CD4-positive, CD25-positive, alpha-beta regulatory T cell (primary cell): ENCODE measurements at regions not wholly inside any gene's neighbourhood (a gene's known extent, or its start where the extent isn't known, plus 50 kb on each side); places are given as distances from the start of the nearest gene placed in this dataset.
"Not testable (repeated sequence)": the region's sequence is repeated elsewhere in the genome, so short reads cannot be mapped to it uniquely, and the experiment has no call there.

Source experiments
- ATAC-seq, 2 donors: fragments of 150-1000 bp; cut with Tn5 transposase; one replicate each; pipeline ENCODE4 v1.10.0; 2021; ENCODE audit warnings: low read depth in 2 of 2, moderate number of reproducible peaks in 2 of 2, moderate library complexity in 1 of 2
- DNase-seq, 3 donors: peaks; one replicate each; pipeline versions ENCODE4 v3.0.0 to v3.0.0-alpha.2; 2012 to 2022; ENCODE audit warnings: mixed read lengths in 1 of 3
- H3K27ac ChIP-seq: one replicate; pipeline ENCODE4 v1.7.0; 2013; ENCODE audit warnings: mild to moderate bottlenecking, low read length; ENCODE audit not compliant: insufficient read depth, poor library complexity, severe bottlenecking
- H3K27me3 ChIP-seq: one replicate; pipeline ENCODE4 v1.7.0; 2013; ENCODE audit warnings: low read length; ENCODE audit not compliant: control insufficient read depth, insufficient read depth
- H3K36me3 ChIP-seq: one replicate; pipeline ENCODE4 v1.7.0; 2013; ENCODE audit warnings: mild to moderate bottlenecking, low read length, moderate library complexity; ENCODE audit not compliant: control insufficient read depth, insufficient read depth
- H3K4me1 ChIP-seq: 2 replicates; pipeline ENCODE4 v1.7.0; 2013; ENCODE audit warnings: mild to moderate bottlenecking, low read length; ENCODE audit not compliant: insufficient read depth, control insufficient read depth, poor library complexity, severe bottlenecking
- H3K4me3 ChIP-seq: one replicate; pipeline ENCODE4 v1.7.0; 2013; ENCODE audit warnings: low read depth, mild to moderate bottlenecking, low read length, moderate library complexity
- H3K9me3 ChIP-seq, 2 experiments: 1 replicate in 1 of 2; 2 replicates in 1 of 2; pipeline ENCODE4 v1.7.0; 2013; ENCODE audit warnings: low read length in 2 of 2, mild to moderate bottlenecking in 1 of 2, moderate library complexity in 1 of 2; ENCODE audit not compliant: control insufficient read depth in 2 of 2
- H3K27ac Mint-ChIP-seq, 3 donors: one replicate each; pipeline ENCODE4 v1.8.0; 2020 to 2022; ENCODE audit warnings: mild to moderate bottlenecking in 3 of 3, mixed read lengths in 3 of 3, moderate library complexity in 2 of 3
- H3K27me3 Mint-ChIP-seq: one replicate; pipeline ENCODE4 v1.8.0; 2022; ENCODE audit warnings: mild to moderate bottlenecking, mixed read lengths
- H3K36me3 Mint-ChIP-seq: one replicate; pipeline ENCODE4 v1.8.0; 2020; ENCODE audit warnings: mixed read lengths
- H3K4me1 Mint-ChIP-seq, 4 donors: one replicate each; pipeline ENCODE4 v1.8.0; 2020 to 2022; ENCODE audit warnings: mixed read lengths in 4 of 4, mild to moderate bottlenecking in 1 of 4
- H3K4me3 Mint-ChIP-seq, 4 donors: one replicate each; pipeline ENCODE4 v1.8.0; 2020 to 2022; ENCODE audit warnings: mild to moderate bottlenecking in 4 of 4, mixed read lengths in 4 of 4, moderate library complexity in 3 of 4
- H3K9me3 Mint-ChIP-seq, 7 donors: one replicate each; pipeline ENCODE4 v1.8.0; 2020 to 2022; ENCODE audit warnings: mixed read lengths in 7 of 7, mild to moderate bottlenecking in 3 of 7, moderate library complexity in 2 of 7

DNA sequence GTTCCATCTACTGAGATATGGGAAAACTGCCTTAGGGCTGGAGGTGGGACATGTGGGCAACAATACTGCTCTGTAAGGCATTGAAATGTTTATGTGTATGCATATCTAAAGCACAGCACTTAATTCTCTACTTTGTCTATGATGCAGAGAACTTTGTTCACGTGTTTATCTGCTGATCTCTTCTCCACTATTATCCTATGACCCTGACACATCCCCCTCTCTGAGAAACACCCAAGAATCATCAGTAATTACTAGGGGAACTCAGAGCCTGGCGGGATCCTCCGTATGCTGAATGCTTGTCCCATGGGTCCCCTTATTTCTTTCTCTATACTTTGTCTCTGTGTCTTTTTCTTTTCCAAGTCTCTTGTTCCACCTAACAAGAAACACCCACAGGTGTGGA is 63.8 kb downstream of the OR4A15 start:
- DNase-seq, H3K27ac Mint-ChIP-seq, H3K9me3 ChIP-seq, H3K36me3 ChIP-seq, H3K27me3 ChIP-seq, H3K4me1 Mint-ChIP-seq, H3K27me3 Mint-ChIP-seq, H3K4me1 ChIP-seq, H3K4me3 Mint-ChIP-seq, H3K4me3 ChIP-seq, ATAC-seq, H3K36me3 Mint-ChIP-seq, H3K27ac ChIP-seq: not testable (repeated sequence)
- H3K9me3 Mint-ChIP-seq: peaks cover 2 to 37% (median 11%) of the 10 kb centered on the region in 7 donors

DNA sequence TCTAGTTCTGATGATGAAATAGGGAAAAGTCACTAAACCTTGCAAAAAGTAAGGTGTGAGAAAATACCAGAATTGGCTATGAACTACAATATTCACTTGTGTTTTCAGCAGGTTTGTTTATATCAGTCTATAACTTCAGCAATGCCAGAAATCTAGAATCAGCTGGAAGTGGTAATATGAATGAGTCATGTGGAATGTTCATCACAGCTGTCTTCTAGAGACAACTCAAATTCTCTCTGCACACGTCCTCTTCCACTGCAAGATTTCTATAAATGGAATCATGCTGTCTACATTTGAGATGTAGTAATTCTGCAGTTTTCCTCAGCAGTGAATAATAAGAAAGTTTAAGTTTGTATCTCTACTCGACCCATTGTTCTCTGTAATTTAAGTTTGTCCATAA is 89.9 kb downstream of the OR4A15 start:
- H3K9me3 Mint-ChIP-seq: peaks cover 0 to 23% (median 8%) of the 10 kb centered on the region in 7 donors
- DNase-seq (no peak), ATAC-seq (no peak)
- no peaks in the 10 kb centered on the region for H3K36me3 Mint-ChIP-seq
- Histone ChIP-seq H3K4me3 (no peak overlapping the region), H3K27ac (no peak overlapping the region), H3K27me3 (no peaks in the 10 kb centered on the region), H3K4me1 (no peaks in the 10 kb centered on the region), H3K9me3 (peaks cover 2 to 9% of the 10 kb centered on the region in 2 experiments), H3K36me3 (no peaks in the 10 kb centered on the region)
- H3K4me3 Mint-ChIP-seq: no peak overlapping the region
- no peaks in the 10 kb centered on the region for H3K4me1 Mint-ChIP-seq
- H3K27me3 Mint-ChIP-seq: no peaks in the 10 kb centered on the region
- H3K27ac Mint-ChIP-seq: no peak overlapping the region

DNA sequence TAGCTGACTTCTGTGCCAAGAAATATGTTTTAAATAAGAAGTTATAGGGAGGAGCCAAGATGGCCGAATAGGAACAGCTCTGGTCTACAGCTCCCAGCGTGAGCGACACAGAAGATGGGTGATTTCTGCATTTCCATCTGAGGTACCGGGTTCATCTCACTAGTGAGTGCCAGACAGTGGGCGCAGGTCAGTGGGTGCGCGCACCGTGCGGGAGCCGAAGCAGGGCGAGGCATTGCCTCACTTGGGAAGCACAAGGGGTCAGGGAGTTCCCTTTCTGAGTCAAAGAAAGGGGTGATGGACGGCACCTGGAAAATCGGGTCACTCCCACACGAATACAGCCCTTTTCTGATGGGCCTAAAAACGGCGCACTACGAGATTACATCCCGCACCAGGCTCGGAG is 92.1 kb downstream of the OR4A15 start:
- not testable (repeated sequence) for ATAC-seq, H3K4me3 Mint-ChIP-seq, H3K4me1 ChIP-seq, H3K36me3 Mint-ChIP-seq, H3K27ac Mint-ChIP-seq, H3K4me1 Mint-ChIP-seq, H3K36me3 ChIP-seq, H3K4me3 ChIP-seq, H3K27ac ChIP-seq, H3K27me3 Mint-ChIP-seq, H3K9me3 ChIP-seq, DNase-seq, H3K27me3 ChIP-seq
- H3K9me3 Mint-ChIP-seq: peaks cover 0 to 19% (median 7%) of the 10 kb centered on the region in 7 donors

DNA sequence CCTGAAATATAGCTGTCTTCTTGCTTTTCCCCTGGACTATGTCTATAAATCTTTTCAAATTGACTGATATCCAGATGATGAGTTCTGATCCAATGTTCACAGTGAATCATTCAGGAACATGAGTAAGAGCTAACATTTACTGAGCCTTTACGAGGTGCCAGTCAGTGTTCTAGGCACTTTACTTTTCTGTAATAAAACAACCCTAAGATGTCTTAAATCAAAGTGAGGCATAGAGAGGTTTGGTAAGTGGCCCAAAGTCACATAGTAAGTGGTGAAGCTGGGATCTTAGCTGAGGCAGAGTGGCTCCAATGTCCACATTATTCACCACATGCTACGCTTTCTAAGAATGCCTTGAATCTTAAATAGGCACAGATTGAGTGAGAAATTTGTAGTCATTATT is 79.9 kb upstream of the OR4C15 start:
- ATAC-seq (no peak), DNase-seq (no peak)
- Mint-ChIP-seq H3K36me3 (no peaks in the 10 kb centered on the region), H3K9me3 (peaks cover 2 to 26% (median 6%) of the 10 kb centered on the region in 7 donors), H3K4me3 (no peak overlapping the region), H3K27me3 (no peaks in the 10 kb centered on the region), H3K27ac (no peak overlapping the region), H3K4me1 (no peaks in the 10 kb centered on the region)
- Histone ChIP-seq H3K4me3 (no peak overlapping the region), H3K4me1 (no peaks in the 10 kb centered on the region), H3K27ac (no peak overlapping the region), H3K27me3 (no peaks in the 10 kb centered on the region), H3K9me3 (no peaks in the 10 kb centered on the region), H3K36me3 (no peaks in the 10 kb centered on the region)

DNA sequence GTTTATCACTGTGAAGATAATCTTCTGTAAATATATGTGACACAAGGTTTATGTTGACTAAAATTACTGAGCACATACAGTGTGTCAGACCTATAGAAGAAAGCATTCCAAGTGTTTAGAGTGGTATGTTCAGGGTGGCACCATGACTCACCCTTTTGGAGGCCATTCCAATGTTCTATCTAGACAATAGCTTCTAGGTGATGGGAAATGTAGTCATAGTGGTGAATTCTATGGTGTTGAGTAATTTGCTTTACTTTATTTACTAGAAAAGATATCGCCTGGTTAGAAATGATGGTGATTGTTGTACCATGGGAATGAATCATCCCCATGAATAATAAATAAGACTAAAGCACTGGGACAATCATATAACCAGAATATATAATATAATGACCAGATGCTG is 72.9 kb upstream of the OR4C15 start:
- Histone ChIP-seq H3K4me3 (no peak overlapping the region), H3K27me3 (no peaks in the 10 kb centered on the region), H3K9me3 (no peaks in the 10 kb centered on the region), H3K36me3 (no peaks in the 10 kb centered on the region), H3K4me1 (no peaks in the 10 kb centered on the region), H3K27ac (no peak overlapping the region)
- Mint-ChIP-seq H3K4me3 (no peak overlapping the region), H3K9me3 (peaks cover 2 to 35% (median 7%) of the 10 kb centered on the region in 7 donors), H3K36me3 (no peaks in the 10 kb centered on the region), H3K27me3 (no peaks in the 10 kb centered on the region), H3K4me1 (no peaks in the 10 kb centered on the region), H3K27ac (no peak overlapping the region)
- DNase-seq (no peak), ATAC-seq (no peak)

DNA sequence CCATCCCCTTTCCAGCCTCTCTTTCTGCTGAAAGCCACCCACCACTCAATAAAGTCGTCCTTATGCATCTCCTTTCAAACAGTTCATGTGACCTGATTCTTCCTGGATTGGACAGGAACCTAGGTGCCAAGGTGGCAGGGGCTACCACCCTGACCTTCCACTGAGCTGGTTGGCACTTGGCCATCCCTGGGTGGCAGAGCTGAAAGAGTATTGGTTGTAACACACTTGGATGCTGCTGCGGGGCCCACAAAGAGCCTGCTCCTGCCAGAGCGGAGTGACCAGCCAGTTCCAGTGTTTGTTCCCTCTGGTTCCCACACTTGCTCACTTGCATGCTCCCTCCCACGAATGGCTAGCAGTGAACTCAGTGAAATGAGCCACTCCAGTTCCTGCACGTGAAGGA is 57.2 kb upstream of the OR4C15 start:
- Mint-ChIP-seq H3K4me1 (no peaks in the 10 kb centered on the region), H3K36me3 (no peaks in the 10 kb centered on the region), H3K9me3 (peaks cover 0 to 55% (median 15%) of the 10 kb centered on the region in 7 donors), H3K4me3 (no peak overlapping the region), H3K27me3 (no peaks in the 10 kb centered on the region), H3K27ac (no peak overlapping the region)
- no peak overlapping the region for H3K4me3 ChIP-seq
- DNase-seq (no peak), ATAC-seq (no peak)
- H3K36me3 ChIP-seq: no peaks in the 10 kb centered on the region
- H3K27ac ChIP-seq: no peak overlapping the region
- peaks cover 8 to 34% of the 10 kb centered on the region in 2 experiments for H3K9me3 ChIP-seq
- no peaks in the 10 kb centered on the region for H3K4me1 ChIP-seq
- no peaks in the 10 kb centered on the region for H3K27me3 ChIP-seq

DNA sequence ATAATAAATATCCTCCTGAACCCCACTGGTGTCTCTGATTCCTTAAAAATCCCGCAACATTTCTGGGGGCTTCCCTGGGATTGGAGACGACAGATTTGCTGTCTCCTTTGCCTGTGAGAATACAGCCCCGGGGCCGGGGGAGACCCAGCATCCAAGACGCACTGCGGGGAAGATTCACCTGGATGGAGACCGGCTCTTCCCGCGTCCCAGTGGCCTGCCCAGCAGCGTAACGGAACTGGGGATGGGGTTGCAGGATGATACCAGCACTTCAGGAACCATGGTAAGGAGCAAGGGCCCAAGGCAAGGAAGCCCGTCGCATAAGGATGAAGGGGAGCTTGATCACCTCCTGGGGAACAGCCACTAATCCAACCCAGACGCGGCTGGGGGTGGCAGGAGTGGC is 53.3 kb upstream of the OR4C15 start:
- Mint-ChIP-seq H3K9me3 (peaks cover 0 to 41% (median 15%) of the 10 kb centered on the region in 7 donors), H3K27me3 (no peaks in the 10 kb centered on the region), H3K27ac (no peak overlapping the region), H3K36me3 (no peaks in the 10 kb centered on the region), H3K4me3 (no peak overlapping the region), H3K4me1 (no peaks in the 10 kb centered on the region)
- DNase-seq (no peak), ATAC-seq (no peak)
- H3K27ac ChIP-seq: no peak overlapping the region
- H3K4me3 ChIP-seq: no peak overlapping the region
- H3K36me3 ChIP-seq: no peaks in the 10 kb centered on the region
- H3K4me1 ChIP-seq: no peaks in the 10 kb centered on the region
- peaks cover 5 to 28% of the 10 kb centered on the region in 2 experiments for H3K9me3 ChIP-seq
- no peaks in the 10 kb centered on the region for H3K27me3 ChIP-seq

DNA sequence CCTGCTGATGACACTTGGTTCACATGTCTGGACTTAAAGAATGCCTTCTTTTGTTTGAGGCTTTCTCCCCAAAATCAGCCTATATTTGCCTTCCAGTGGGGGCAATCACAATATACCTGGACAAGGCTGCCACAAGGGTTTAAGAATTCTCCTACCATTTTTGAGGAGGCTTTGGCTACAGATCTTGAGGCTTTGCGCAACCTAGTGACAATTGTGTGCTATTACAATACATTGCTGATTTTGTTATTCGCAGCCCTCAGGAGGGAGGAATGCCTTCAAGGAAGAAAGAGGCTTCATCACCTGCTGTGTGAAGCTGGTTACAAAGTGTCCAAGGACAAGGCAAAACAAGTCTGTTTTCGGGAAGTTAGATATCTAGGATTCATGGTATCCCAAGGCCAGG is 50.8 kb upstream of the OR4C15 start:
- no peaks in the 10 kb centered on the region for H3K4me1 Mint-ChIP-seq

More for the DNA sequence above, 50.8 kb upstream of the OR4C15 start:
- no peak for ATAC-seq
- Mint-ChIP-seq H3K36me3 (no peaks in the 10 kb centered on the region), H3K27ac (no peak overlapping the region), H3K27me3 (no peaks in the 10 kb centered on the region), H3K4me3 (no peak overlapping the region), H3K9me3 (peaks cover 0 to 23% (median 15%) of the 10 kb centered on the region in 7 donors)
- no peaks in the 10 kb centered on the region for H3K4me1 ChIP-seq
- no peaks in the 10 kb centered on the region for H3K36me3 ChIP-seq
- H3K27ac ChIP-seq: no peak overlapping the region
- no peak overlapping the region for H3K4me3 ChIP-seq
- no peak for DNase-seq
- H3K9me3 ChIP-seq: peaks cover 3 to 17% of the 10 kb centered on the region in 2 experiments
- H3K27me3 ChIP-seq: no peaks in the 10 kb centered on the region
